ENCODE measurements at regions not wholly inside any gene's neighbourhood (a gene's known extent, or its start where the extent isn't known, plus 50 kb on each side); places are given as distances from the start of the nearest gene placed in this dataset.

DNA sequence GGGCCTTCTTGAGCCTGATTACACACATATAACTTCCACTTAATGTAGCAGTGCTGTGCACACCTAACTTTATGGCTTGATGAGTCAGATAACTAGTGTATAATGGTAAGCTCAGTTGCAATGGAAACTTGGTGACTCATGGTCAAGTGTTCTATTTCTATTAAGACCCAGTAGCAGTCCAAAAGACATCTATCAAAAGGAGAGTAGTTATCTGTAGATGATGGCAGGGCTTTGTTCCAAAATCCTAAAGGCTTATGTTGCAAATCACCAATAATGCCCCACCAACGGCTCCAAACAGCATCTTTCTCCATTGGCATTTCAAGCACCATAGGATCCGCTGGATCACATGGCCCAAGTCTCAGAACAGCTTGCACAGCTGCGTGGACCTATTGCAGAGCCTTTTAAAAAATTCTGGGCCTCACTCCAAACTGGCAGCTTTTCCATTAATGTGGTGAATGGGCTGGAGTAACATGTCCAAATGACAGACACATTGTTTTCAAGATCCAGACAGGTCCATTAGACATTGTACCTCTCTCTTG, 566.8 kb upstream of the USP24 start:
- no peaks in the 10 kb centered on the region for H3K36me3 ChIP-seq (ENCODE audit: low read depth, missing control alignments)
- H3K27me3 ChIP-seq = no peaks in the 10 kb centered on the region
- intact Hi-C loops (cut with DNase I; ENCODE audit: low total_unique reads) = no loop called here
- no peak overlapping the region for H3K4me3 ChIP-seq
- WGBS, 2 donors = 74 to 91% methylated on average over 3 of the region's 3 CpGs
- H3K4me1 ChIP-seq = no peaks in the 10 kb centered on the region
- TF ChIP-seq, protein P1, sequence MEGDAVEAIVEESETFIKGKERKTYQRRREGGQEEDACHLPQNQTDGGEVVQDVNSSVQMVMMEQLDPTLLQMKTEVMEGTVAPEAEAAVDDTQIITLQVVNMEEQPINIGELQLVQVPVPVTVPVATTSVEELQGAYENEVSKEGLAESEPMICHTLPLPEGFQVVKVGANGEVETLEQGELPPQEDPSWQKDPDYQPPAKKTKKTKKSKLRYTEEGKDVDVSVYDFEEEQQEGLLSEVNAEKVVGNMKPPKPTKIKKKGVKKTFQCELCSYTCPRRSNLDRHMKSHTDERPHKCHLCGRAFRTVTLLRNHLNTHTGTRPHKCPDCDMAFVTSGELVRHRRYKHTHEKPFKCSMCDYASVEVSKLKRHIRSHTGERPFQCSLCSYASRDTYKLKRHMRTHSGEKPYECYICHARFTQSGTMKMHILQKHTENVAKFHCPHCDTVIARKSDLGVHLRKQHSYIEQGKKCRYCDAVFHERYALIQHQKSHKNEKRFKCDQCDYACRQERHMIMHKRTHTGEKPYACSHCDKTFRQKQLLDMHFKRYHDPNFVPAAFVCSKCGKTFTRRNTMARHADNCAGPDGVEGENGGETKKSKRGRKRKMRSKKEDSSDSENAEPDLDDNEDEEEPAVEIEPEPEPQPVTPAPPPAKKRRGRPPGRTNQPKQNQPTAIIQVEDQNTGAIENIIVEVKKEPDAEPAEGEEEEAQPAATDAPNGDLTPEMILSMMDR (IDR thresholded peaks at IDR 0.05) = no peak
- no peak for TF ChIP-seq POLR2A (IDR thresholded peaks at IDR 0.05)
- no peak overlapping the region for H3K27ac ChIP-seq
- no peaks in the 10 kb centered on the region for H3K9me3 ChIP-seq
- no peak for DNase-seq

DNA sequence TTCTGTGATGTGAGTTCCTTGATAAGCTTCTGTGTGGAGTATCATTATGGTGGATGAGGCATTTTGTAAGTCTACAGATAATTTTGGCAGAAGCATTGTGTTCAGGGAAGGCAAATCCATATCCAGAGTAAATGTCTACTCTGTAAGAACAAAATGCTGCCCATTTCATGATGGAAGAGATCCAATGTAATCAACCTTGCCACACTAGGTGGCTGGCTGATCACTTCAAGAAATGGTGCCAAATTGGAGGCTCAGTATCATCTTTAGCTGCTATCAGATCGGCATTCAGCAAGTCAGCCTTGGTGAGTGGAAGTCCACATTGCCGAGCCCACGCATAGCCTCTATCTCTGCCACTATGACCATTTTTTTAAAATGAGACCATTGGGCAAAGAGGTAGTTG, 565.8 kb upstream of the USP24 start:
- no peaks in the 10 kb centered on the region for H3K36me3 ChIP-seq (ENCODE audit: low read depth, missing control alignments)
- no peaks in the 10 kb centered on the region for H3K4me1 ChIP-seq
- intact Hi-C loops (cut with DNase I; ENCODE audit: low total_unique reads) = no loop called here
- TF ChIP-seq, protein P1 (IDR thresholded peaks at IDR 0.05) = no peak
- TF ChIP-seq POLR2A (IDR thresholded peaks at IDR 0.05) = no peak
- H3K27ac ChIP-seq = no peak overlapping the region
- no peak for DNase-seq
- WGBS, 2 donors = 95 to 96% methylated on average over 3 of the region's 3 CpGs
- no peaks in the 10 kb centered on the region for H3K27me3 ChIP-seq
- no peaks in the 10 kb centered on the region for H3K9me3 ChIP-seq
- no peak overlapping the region for H3K4me3 ChIP-seq

GRCh38 chr1:55777545-55777944, 562.4 kb upstream of the USP24 start:
- 90 to 92% methylated on average over 2 of the region's 2 CpGs for WGBS, 2 donors

DNA sequence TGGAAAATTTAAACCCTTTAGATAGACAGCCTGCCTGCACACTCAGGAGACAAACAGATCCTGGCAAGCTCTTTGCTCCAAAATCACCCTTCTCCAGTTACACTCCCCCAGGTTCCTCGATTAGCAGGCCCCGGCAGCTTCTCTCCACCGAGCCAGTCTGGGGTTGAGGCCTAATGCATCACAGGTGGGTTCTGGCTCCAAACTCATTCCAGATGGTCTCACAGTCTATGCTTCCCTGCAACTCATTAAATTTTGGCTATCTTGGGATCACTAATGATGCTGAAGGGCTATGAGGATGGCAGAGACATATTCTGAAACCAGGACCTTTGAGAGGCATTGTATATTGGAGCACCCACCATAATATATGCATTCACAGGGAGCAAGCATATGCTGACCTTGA, 559.8 kb upstream of the USP24 start:
- Histone ChIP-seq H3K4me3 (no peak overlapping the region), H3K36me3 (ENCODE audit: low read depth, missing control alignments) (no peaks in the 10 kb centered on the region), H3K9me3 (no peaks in the 10 kb centered on the region), H3K27me3 (no peaks in the 10 kb centered on the region), H3K27ac (no peak overlapping the region), H3K4me1 (no peaks in the 10 kb centered on the region)
- WGBS, 2 donors = 62 to 64% methylated on average over 3 of the region's 3 CpGs
- DNase-seq = no peak
- intact Hi-C loops (cut with DNase I; ENCODE audit: low total_unique reads) = no loop called here
- no peak for TF ChIP-seq POLR2A (IDR thresholded peaks at IDR 0.05)

More at GRCh38 chr1:55777545-55777944, 562.4 kb upstream of the USP24 start:
- intact Hi-C loops (cut with DNase I; ENCODE audit: low total_unique reads) = no loop called here
- TF ChIP-seq, protein P1 (IDR thresholded peaks at IDR 0.05) = no peak
- TF ChIP-seq POLR2A (IDR thresholded peaks at IDR 0.05) = no peak
- DNase-seq = no peak
- H3K27me3 ChIP-seq = no peaks in the 10 kb centered on the region
- no peaks in the 10 kb centered on the region for H3K9me3 ChIP-seq
- H3K4me3 ChIP-seq = no peak overlapping the region
- no peaks in the 10 kb centered on the region for H3K4me1 ChIP-seq
- H3K36me3 ChIP-seq (ENCODE audit: low read depth, missing control alignments) = no peaks in the 10 kb centered on the region
- no peak overlapping the region for H3K27ac ChIP-seq

GRCh38 chr1:55774446-55774845, 559.3 kb upstream of the USP24 start:
- WGBS, 2 donors = 90 to 94% methylated on average over 3 of the region's 3 CpGs
- DNase-seq = no peak
- TF ChIP-seq, protein P1 (IDR thresholded peaks at IDR 0.05) = no peak
- TF ChIP-seq POLR2A (IDR thresholded peaks at IDR 0.05) = no peak
- H3K9me3 ChIP-seq = no peaks in the 10 kb centered on the region
- no peak overlapping the region for H3K27ac ChIP-seq
- H3K36me3 ChIP-seq (ENCODE audit: low read depth, missing control alignments) = no peaks in the 10 kb centered on the region
- H3K4me1 ChIP-seq = no peaks in the 10 kb centered on the region
- H3K4me3 ChIP-seq = no peak overlapping the region
- no peaks in the 10 kb centered on the region for H3K27me3 ChIP-seq
- intact Hi-C loops (cut with DNase I; ENCODE audit: low total_unique reads) = no loop called here

Measured in testis (tissue), 2 donors.